H9 (cell line): ENCODE measurements at regions not wholly inside any gene's neighbourhood (a gene's known extent, or its start where the extent isn't known, plus 50 kb on each side); places are given as distances from the start of the nearest gene placed in this dataset.

Experiments
- DNase-seq: peaks from one replicate; pipeline ENCODE4 v3.0.0-alpha.2; 2017
- H2AFZ ChIP-seq: one replicate; pipeline ENCODE4 v1.6.1; 2013; ENCODE audit warnings: mild to moderate bottlenecking, low read length, control low read depth, moderate library complexity
- H2AK5ac ChIP-seq: 2 replicates; pipeline ENCODE4 v1.6.1; 2013; ENCODE audit warnings: low read length, control low read depth, mixed read lengths; ENCODE audit not compliant: insufficient read length
- H2BK120ac ChIP-seq: one replicate; pipeline ENCODE4 v1.6.1; 2013; ENCODE audit warnings: low read depth, mild to moderate bottlenecking, low read length, control low read depth, inconsistent platforms; ENCODE audit not compliant: poor library complexity, severe bottlenecking
- H2BK12ac ChIP-seq: 2 replicates; pipeline ENCODE4 v1.6.1; 2013; ENCODE audit warnings: low read length, control low read depth, mixed read lengths, low read depth; ENCODE audit not compliant: insufficient read length
- H2BK15ac ChIP-seq: 2 replicates; pipeline ENCODE4 v1.6.1; 2013; ENCODE audit warnings: low read depth, low read length, control low read depth
- H2BK20ac ChIP-seq: one replicate; pipeline ENCODE4 v1.6.1; 2013; ENCODE audit warnings: low read depth, mild to moderate bottlenecking, low read length, control low read depth, inconsistent platforms; ENCODE audit not compliant: poor library complexity, severe bottlenecking
- H2BK5ac ChIP-seq: 2 replicates; pipeline ENCODE4 v1.6.1; 2013; ENCODE audit warnings: low read length, control low read depth, mixed read lengths; ENCODE audit not compliant: insufficient read length
- H3K14ac ChIP-seq: 2 replicates; pipeline ENCODE4 v1.6.1; 2013; ENCODE audit warnings: low read length, control low read depth; ENCODE audit not compliant: insufficient read depth
- H3K18ac ChIP-seq: 2 replicates; pipeline ENCODE4 v1.6.1; 2013; ENCODE audit warnings: low read depth, mild to moderate bottlenecking, mixed read lengths, low read length, control low read depth; ENCODE audit not compliant: insufficient read length
- H3K23ac ChIP-seq: 2 replicates; pipeline ENCODE4 v1.6.1; 2013; ENCODE audit warnings: low read length, control low read depth, mixed read lengths, low read depth; ENCODE audit not compliant: insufficient read length
- H3K23me2 ChIP-seq: 2 replicates; pipeline ENCODE4 v1.6.1; 2013; ENCODE audit warnings: low read depth, mild to moderate bottlenecking, mixed read lengths, low read length, control low read depth; ENCODE audit not compliant: insufficient read length, poor library complexity, severe bottlenecking
- H3K27ac ChIP-seq: 2 replicates; pipeline ENCODE4 v1.5.1; 2013; ENCODE audit warnings: low read length, control low read depth, mixed read lengths, low read depth; ENCODE audit not compliant: insufficient read length
- H3K27me3 ChIP-seq: 2 replicates; pipeline ENCODE4 v1.6.1; 2013; ENCODE audit warnings: low read length, control low read depth, inconsistent platforms; ENCODE audit not compliant: insufficient read depth
- H3K4ac ChIP-seq: 2 replicates; pipeline ENCODE4 v1.6.1; 2013; ENCODE audit warnings: low read depth, mild to moderate bottlenecking, control low read depth, inconsistent platforms, low read length, moderate library complexity
- H3K4me1 ChIP-seq: 2 replicates; pipeline ENCODE4 v1.6.1; 2013; ENCODE audit warnings: low read length, control low read depth, inconsistent platforms; ENCODE audit not compliant: insufficient read depth
- H3K4me2 ChIP-seq: 2 replicates; pipeline ENCODE4 v1.6.1; 2013; ENCODE audit warnings: low read length, control low read depth, mixed read lengths; ENCODE audit not compliant: insufficient read length, insufficient read depth
- H3K56ac ChIP-seq: 2 replicates; pipeline ENCODE4 v1.6.1; 2013; ENCODE audit warnings: low read depth, mild to moderate bottlenecking, mixed read lengths, low read length, control low read depth; ENCODE audit not compliant: insufficient read length
- H3K79me1 ChIP-seq: 2 replicates; pipeline ENCODE4 v1.6.1; 2013; ENCODE audit warnings: low read depth, mild to moderate bottlenecking, moderate library complexity, low read length, control low read depth, inconsistent platforms; ENCODE audit not compliant: insufficient read depth, poor library complexity, severe bottlenecking
- H3K79me2 ChIP-seq: 2 replicates; pipeline ENCODE4 v1.6.1; 2013; ENCODE audit warnings: low read length, control low read depth, inconsistent platforms; ENCODE audit not compliant: insufficient read depth
- H3K9ac ChIP-seq: 2 replicates; pipeline ENCODE4 v1.6.1; 2013; ENCODE audit warnings: low read length, control low read depth, mixed read lengths; ENCODE audit not compliant: insufficient read length; ENCODE audit errors: extremely low read depth
- H3K9me3 ChIP-seq: one replicate; pipeline ENCODE4 v1.6.1; 2013; ENCODE audit warnings: low read depth, low read length, inconsistent platforms; ENCODE audit not compliant: control insufficient read depth
- H3T11ph ChIP-seq: one replicate; pipeline ENCODE4 v1.6.1; 2013; ENCODE audit warnings: mild to moderate bottlenecking, low read length, control low read depth, inconsistent platforms
- H4K20me1 ChIP-seq: one replicate; pipeline ENCODE4 v1.6.1; 2013; ENCODE audit not compliant: control insufficient read depth, insufficient read length, insufficient read depth
- H4K5ac ChIP-seq: 2 replicates; pipeline ENCODE4 v1.6.1; 2013; ENCODE audit warnings: low read depth, mild to moderate bottlenecking, mixed read lengths, low read length, control low read depth; ENCODE audit not compliant: insufficient read length
- H4K8ac ChIP-seq: replicated peaks from 2 replicates; pipeline ENCODE4 v1.6.1; 2013; ENCODE audit warnings: low read length, control low read depth, mixed read lengths, low read depth; ENCODE audit not compliant: insufficient read length
- H4K91ac ChIP-seq: 2 replicates; pipeline ENCODE4 v1.6.1; 2013; ENCODE audit warnings: low read depth, mild to moderate bottlenecking, moderate library complexity, mixed read lengths, low read length, control low read depth; ENCODE audit not compliant: insufficient read length
- H3K27ac Mint-ChIP-seq, 3 experiments: 2 replicates in 2 of 3; 3 replicates in 1 of 3; pipeline ENCODE4 v1.8.0; 2020 to 2021; ENCODE audit warnings: mixed read lengths in 3 of 3, mild to moderate bottlenecking in 1 of 3, moderate library complexity in 1 of 3
- H3K27me3 Mint-ChIP-seq: 2 replicates; pipeline ENCODE4 v1.8.0; 2021; ENCODE audit warnings: low read depth, mild to moderate bottlenecking, moderate library complexity, mixed read lengths
- H3K36me3 Mint-ChIP-seq, 3 experiments: 2 replicates in 2 of 3; 3 replicates in 1 of 3; pipeline ENCODE4 v1.8.0; 2020 to 2021; ENCODE audit warnings: low read depth in 3 of 3, mixed read lengths in 3 of 3; ENCODE audit not compliant: insufficient read depth in 1 of 3
- H3K4me1 Mint-ChIP-seq, 2 experiments: 2 replicates each; pipeline ENCODE4 v1.8.0; 2020; ENCODE audit warnings: mixed read lengths in 2 of 2
- H3K4me3 Mint-ChIP-seq, 2 experiments: 2 replicates in 1 of 2; 3 replicates in 1 of 2; pipeline ENCODE4 v1.8.0; 2020 to 2021; ENCODE audit warnings: mild to moderate bottlenecking in 2 of 2, mixed read lengths in 2 of 2, moderate library complexity in 1 of 2
- H3K9me3 Mint-ChIP-seq, 2 experiments: 2 replicates in 1 of 2; 3 replicates in 1 of 2; pipeline ENCODE4 v1.8.0; 2020; ENCODE audit warnings: mild to moderate bottlenecking in 2 of 2, mixed read lengths in 2 of 2, moderate library complexity in 1 of 2
- WGBS: extraction: QIAGEN DNeasy Blood & Tissue Kit; methylation state at CpG from one replicate; pipeline ENCODE4 v1.1.7; 2013; ENCODE audit warnings: missing lambda C conversion rate, low lambda C conversion rate, mixed read lengths; ENCODE audit not compliant: insufficient read length; ENCODE audit errors: extremely low coverage; 5-methylcytosine and 5-hydroxymethylcytosine counted together
- TF ChIP-seq, protein P1 (sequence below): fragments of 200-600 bp; sonication (generic); conservative IDR thresholded peaks from 3 replicates; pipeline ENCODE4 v1.8.0; 2021; ENCODE audit warnings: antibody characterized with exemption, mild to moderate bottlenecking

DNA sequence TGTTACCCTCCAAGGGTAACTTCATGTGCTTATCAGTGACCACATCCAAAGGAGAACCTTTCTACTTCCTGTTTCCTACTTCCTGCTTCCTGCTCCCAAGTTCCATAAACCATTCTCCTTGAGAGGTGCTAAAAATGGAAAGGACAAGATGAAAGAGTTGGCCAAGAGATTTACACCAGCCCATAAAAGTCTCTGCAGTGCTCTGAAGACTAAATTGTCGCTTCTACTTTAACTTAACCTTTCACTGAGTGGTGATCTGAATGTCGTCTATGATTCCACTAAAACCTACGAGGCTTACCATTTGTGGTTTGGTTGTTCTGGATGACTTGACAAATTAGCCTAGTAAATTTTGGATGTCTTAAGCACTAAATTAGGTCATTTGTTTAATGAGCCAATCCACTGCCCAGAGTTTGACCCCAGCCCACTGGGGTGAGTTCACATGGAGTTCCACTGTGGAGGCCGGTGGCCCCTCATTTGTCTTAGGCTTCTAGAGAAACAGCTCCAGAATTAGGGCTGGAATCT, 333.1 kb downstream of the FOXL1 start:
- Mint-ChIP-seq H3K9me3 (no peaks in the 10 kb centered on the region), H3K27me3 (peaks cover under 1% of the 10 kb centered on the region; the same call in 1 of the 2 replicates), H3K4me3 (no peak overlapping the region), H3K27ac (no peak overlapping the region; a peak in 1 of 7 replicates), H3K4me1 (no peaks in the 10 kb centered on the region), H3K36me3 (no peaks in the 10 kb centered on the region)
- Histone ChIP-seq H2BK5ac (no peak overlapping the region), H2BK12ac (no peak overlapping the region), H4K5ac (no peak overlapping the region), H4K91ac (no peak overlapping the region), H3K4me1 (no peaks in the 10 kb centered on the region), H2AK5ac (no peak overlapping the region), H3K56ac (no peak overlapping the region), H3K9ac (no peak overlapping the region), H4K8ac (no peak overlapping the region), H3K27ac (no peak overlapping the region), H2BK120ac (no peak overlapping the region), H4K20me1 (no peaks in the 10 kb centered on the region), H3K23ac (no peak overlapping the region), H3K4me2 (no peak overlapping the region), H2BK15ac (no peak overlapping the region), H3K4ac (no peak overlapping the region), H3K27me3 (no peaks in the 10 kb centered on the region), H3K18ac (no peak overlapping the region), H3K9me3 (no peaks in the 10 kb centered on the region), H3K23me2 (no peaks in the 10 kb centered on the region), H3T11ph (no peak overlapping the region), H3K14ac (no peak overlapping the region), H2BK20ac (no peak overlapping the region), H3K79me1 (no peaks in the 10 kb centered on the region), H2AFZ (no peak overlapping the region), H3K79me2 (no peaks in the 10 kb centered on the region)
- DNase-seq, result no peak
- no CpG with 5 or more reads among the region's 4 CpGs for WGBS
- TF ChIP-seq, protein P1, sequence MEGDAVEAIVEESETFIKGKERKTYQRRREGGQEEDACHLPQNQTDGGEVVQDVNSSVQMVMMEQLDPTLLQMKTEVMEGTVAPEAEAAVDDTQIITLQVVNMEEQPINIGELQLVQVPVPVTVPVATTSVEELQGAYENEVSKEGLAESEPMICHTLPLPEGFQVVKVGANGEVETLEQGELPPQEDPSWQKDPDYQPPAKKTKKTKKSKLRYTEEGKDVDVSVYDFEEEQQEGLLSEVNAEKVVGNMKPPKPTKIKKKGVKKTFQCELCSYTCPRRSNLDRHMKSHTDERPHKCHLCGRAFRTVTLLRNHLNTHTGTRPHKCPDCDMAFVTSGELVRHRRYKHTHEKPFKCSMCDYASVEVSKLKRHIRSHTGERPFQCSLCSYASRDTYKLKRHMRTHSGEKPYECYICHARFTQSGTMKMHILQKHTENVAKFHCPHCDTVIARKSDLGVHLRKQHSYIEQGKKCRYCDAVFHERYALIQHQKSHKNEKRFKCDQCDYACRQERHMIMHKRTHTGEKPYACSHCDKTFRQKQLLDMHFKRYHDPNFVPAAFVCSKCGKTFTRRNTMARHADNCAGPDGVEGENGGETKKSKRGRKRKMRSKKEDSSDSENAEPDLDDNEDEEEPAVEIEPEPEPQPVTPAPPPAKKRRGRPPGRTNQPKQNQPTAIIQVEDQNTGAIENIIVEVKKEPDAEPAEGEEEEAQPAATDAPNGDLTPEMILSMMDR, result no peak
